Large intestine (tissue), 3 donors: ENCODE measurements at regions not wholly inside any gene's neighbourhood (a gene's known extent, or its start where the extent isn't known, plus 50 kb on each side); places are given as distances from the start of the nearest gene placed in this dataset.

Source experiments
- DNase-seq, 2 donors: peaks; one replicate each; pipeline versions ENCODE4 v3.0.0 to v3.0.0-alpha.2; 2013
- H3K27ac ChIP-seq: one replicate; pipeline ENCODE4 v1.5.1; 2013; ENCODE audit warnings: low read length
- H3K27me3 ChIP-seq: 2 replicates; pipeline ENCODE4 v1.6.1; 2013; ENCODE audit warnings: low read length; ENCODE audit not compliant: control insufficient read depth, insufficient read depth
- H3K36me3 ChIP-seq: 2 replicates; pipeline ENCODE4 v1.6.1; 2013; ENCODE audit warnings: low read length; ENCODE audit not compliant: control insufficient read depth, insufficient read depth
- H3K4me1 ChIP-seq: one replicate; pipeline ENCODE4 v1.6.1; 2013; ENCODE audit warnings: low read length; ENCODE audit not compliant: control insufficient read depth, insufficient read depth
- H3K4me3 ChIP-seq: one replicate; pipeline ENCODE4 v1.5.1; 2013; ENCODE audit warnings: low read length
- H3K9me3 ChIP-seq: one replicate; pipeline ENCODE4 v1.6.1; 2013; ENCODE audit warnings: mild to moderate bottlenecking, low read depth, low read length, moderate library complexity; ENCODE audit not compliant: control insufficient read depth
- WGBS: methylation state at CpG from one replicate; pipeline ENCODE4 v1.1.5; 2013; ENCODE audit warnings: low lambda C conversion rate; ENCODE audit not compliant: insufficient coverage; 5-methylcytosine and 5-hydroxymethylcytosine counted together

DNA sequence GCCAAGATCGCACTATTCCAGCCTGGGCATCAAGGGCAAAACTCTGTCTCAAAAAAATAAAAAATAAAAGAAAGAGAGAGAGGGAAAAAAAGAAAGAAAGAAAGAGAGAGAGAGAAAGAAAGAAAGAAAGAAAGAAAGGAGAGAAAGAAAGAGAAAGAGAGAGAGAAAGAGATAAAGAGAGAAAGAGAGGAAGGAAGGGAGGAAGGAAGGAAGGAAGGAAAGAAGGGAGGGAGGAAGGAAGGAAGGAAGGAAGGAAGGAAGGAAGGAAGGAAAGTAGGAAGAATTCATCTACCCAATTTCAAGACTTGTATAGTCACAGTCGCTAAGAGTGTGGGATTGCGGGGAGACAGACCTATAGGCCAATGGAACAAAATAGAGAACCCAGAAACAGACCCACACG lies 290.6 kb downstream of the NPHP4 start:
- DNase-seq, result no peak
- no peak overlapping the region for H3K4me3 ChIP-seq
- H3K36me3 ChIP-seq, result no peaks in the 10 kb centered on the region
- H3K4me1 ChIP-seq, result no peaks in the 10 kb centered on the region
- no peak overlapping the region for H3K27ac ChIP-seq
- 100% methylated on average over 2 of the region's 4 CpGs for WGBS
- no peaks in the 10 kb centered on the region for H3K27me3 ChIP-seq
- no peaks in the 10 kb centered on the region for H3K9me3 ChIP-seq

DNA sequence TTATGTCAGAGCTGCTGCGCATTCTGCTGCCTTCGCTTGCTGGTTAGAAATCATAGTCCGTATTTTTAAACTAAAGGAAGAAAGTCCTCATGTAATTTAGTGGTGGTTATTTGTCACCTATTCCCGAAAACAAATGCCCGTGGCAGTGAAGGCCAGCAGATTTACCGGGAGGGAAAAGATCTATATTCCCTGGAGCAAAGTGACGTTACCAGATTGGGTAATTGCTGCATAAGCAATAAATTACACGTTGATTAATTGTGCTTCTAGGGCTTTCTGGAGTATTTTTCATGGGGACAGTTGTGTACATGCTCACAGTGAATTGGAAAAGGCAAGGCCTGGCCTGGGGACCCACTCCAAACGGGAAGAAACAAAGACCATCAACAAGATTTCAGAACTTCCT lies 298.7 kb downstream of the NPHP4 start:
- no CpG with 5 or more reads among the region's 9 CpGs for WGBS

DNA sequence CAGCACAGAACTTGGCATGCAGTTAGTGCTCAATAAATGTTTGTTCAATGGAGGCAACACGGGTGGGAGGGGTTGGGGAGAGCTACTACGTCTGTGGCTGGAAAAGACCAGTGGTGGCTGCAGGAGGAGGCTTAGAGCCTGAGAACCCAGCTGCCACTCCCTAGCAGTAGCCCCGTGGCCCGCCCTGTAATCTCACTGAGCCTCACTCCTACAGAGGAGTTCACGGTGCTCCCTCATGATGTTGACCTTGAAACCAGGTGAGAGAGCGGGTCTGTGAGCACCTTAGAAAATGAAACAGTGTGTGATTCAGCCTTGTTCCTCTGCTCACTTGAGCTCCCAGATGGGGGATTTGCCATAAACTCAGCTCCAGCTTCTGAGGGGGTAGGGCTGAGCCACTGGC lies 299.6 kb downstream of the NPHP4 start:
- no peaks in the 10 kb centered on the region for H3K27me3 ChIP-seq
- no peaks in the 10 kb centered on the region for H3K9me3 ChIP-seq
- WGBS, result no CpG with 5 or more reads among the region's 6 CpGs
- no peak overlapping the region for H3K27ac ChIP-seq
- no peaks in the 10 kb centered on the region for H3K4me1 ChIP-seq
- H3K4me3 ChIP-seq, result no peak overlapping the region
- H3K36me3 ChIP-seq, result no peaks in the 10 kb centered on the region
- DNase-seq, result peak; percentile 31 to 71

More for the DNA sequence above, 298.7 kb downstream of the NPHP4 start:
- Histone ChIP-seq H3K27ac (no peak overlapping the region), H3K4me3 (no peak overlapping the region), H3K9me3 (no peaks in the 10 kb centered on the region), H3K27me3 (no peaks in the 10 kb centered on the region), H3K4me1 (no peaks in the 10 kb centered on the region), H3K36me3 (no peaks in the 10 kb centered on the region)
- DNase-seq, result no peak

DNA sequence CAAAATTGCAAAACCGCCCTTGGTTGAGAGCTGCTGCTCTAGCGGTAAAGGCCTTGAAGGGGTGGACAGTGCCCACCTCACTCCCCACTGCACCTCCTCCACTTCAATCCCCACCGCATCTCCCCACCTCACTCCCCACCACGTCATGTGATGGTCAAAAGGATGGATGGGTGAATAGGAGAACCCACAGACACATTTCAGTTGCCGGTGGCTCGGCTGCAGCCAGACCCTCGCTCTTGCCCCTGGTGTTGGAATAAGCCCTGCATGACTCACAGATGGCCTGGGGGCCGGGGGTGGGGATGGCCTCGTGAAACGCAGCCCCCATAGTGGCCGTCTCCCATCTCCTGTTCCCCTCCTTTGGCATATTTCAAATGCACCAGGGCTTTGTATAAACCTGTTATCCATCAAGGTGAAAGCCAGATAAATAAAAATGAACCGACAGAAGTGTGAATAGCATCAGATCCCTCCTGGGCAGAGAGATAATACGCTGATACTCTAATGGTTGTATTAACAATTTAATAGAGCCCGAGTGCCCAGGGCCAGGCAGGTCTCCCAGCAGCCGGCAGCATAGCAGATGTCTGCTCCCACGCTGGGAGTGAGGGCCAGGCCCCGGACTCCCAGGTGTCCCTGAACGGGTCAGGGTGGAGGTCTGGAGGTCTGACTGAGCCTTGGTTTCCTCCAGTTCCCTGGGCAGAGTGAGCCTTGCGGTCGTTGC lies 300.3 kb downstream of the NPHP4 start:
- no peaks in the 10 kb centered on the region for H3K36me3 ChIP-seq
- no peak overlapping the region for H3K4me3 ChIP-seq
- no peak for DNase-seq
- no peaks in the 10 kb centered on the region for H3K4me1 ChIP-seq
- no peak overlapping the region for H3K27ac ChIP-seq
- no CpG with 5 or more reads among the region's 20 CpGs for WGBS
- no peaks in the 10 kb centered on the region for H3K27me3 ChIP-seq
- H3K9me3 ChIP-seq, result no peaks in the 10 kb centered on the region

DNA sequence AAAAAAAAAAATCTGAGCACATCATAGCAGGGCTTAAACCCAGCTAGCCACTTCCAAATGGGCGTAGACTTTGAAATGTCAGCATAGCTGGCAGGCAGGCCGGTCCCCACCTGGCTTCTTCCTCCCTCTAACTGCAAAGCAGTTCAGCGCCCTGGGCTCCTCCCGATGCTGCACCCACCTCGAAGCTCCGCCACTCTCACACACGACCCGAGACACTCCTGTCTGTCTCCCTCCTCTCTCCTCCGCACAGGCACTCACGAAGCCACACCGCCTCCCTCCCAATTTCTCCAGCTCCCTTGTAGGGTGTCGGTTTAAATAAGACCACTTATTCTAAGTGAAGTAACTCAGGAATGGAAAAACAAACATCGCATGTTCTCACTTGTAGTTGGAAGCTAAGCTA lies 301.3 kb downstream of the NPHP4 start:
- DNase-seq, result peak in 1 of 2 donors; percentile 26
- no peak overlapping the region for H3K27ac ChIP-seq
- H3K36me3 ChIP-seq, result no peaks in the 10 kb centered on the region
- no peak overlapping the region for H3K4me3 ChIP-seq
- no peaks in the 10 kb centered on the region for H3K27me3 ChIP-seq
- H3K4me1 ChIP-seq, result no peaks in the 10 kb centered on the region
- no peaks in the 10 kb centered on the region for H3K9me3 ChIP-seq
- WGBS, result 100% methylated on average over 1 of the region's 13 CpGs

DNA sequence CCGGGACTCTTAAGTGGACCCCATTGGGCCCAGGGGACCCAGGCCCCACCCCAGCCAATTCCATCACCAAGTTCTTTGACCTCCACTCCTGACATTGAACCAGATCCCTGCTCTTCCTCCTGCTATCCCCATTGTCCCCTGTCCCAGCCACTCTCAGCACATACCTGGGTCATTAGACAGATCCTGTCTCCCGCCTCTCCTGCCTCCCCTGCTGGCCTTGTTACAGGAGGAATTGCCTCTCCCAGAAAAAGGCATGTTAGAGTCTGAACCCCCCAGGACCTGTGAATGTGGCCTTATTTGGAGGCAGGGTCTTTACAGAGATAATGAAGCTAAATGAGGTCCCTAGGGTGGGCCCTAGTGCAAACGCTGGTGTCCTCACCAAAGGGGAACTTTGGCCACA lies 301.9 kb downstream of the NPHP4 start:
- WGBS, result no CpG with 5 or more reads among the region's 3 CpGs
- H3K4me1 ChIP-seq, result no peaks in the 10 kb centered on the region
- no peak overlapping the region for H3K27ac ChIP-seq
- no peak for DNase-seq
- no peaks in the 10 kb centered on the region for H3K27me3 ChIP-seq
- H3K9me3 ChIP-seq, result no peaks in the 10 kb centered on the region
- H3K4me3 ChIP-seq, result no peak overlapping the region
- H3K36me3 ChIP-seq, result no peaks in the 10 kb centered on the region

DNA sequence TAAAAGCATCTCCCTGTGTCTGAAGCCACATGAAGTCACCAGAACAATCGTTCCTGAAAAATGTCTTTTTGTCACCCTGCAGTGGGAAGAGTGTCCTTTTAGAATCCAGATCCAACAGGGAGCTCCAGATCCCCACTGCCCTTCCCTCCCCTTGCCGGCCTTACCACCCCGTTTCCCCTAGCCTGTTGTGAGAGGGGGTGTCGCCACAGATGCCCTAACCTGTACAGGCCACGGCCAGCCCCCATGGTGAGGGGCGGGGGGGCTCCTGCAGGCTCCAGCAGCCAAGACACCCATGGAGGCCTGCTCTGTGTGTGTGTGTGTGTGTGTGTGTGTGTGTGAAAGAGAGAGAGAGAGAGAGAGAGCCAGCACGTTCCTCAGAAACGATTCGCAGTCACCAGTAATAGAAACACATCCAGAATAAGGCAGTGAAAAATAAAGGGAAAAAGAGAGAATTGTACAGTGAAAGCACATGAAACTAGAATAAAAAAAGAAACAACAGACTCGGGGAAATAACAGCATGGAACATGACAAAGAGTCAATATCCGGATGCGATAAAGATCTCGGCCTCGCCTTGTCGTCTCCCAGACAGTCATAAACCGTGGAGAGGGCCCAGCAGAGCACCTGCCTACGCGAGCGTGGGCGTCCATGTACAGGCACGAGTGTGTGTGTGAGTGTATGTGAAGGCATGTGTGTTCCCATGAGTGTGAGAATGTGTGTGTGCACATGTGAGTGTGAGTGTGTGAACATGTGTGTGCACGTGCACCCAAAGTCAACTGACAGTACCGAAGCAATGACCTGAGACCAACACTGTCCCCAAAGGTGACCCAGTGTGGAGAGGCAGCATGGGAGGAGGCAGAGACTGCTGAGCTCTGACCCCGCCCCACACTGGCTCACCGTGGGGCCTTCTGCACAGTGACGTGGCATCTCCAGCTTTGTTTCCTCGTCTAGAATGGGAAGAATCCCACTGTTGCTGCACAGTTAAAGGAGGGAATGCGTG lies 303.8 kb downstream of the NPHP4 start:
- no peaks in the 10 kb centered on the region for H3K36me3 ChIP-seq
- H3K9me3 ChIP-seq, result no peaks in the 10 kb centered on the region
- DNase-seq, result peak; percentile 50 to 77
- H3K4me3 ChIP-seq, result no peak overlapping the region
- 35% methylated on average over 4 of the region's 28 CpGs for WGBS
- H3K27ac ChIP-seq, result no peak overlapping the region
- no peaks in the 10 kb centered on the region for H3K27me3 ChIP-seq
- no peaks in the 10 kb centered on the region for H3K4me1 ChIP-seq

DNA sequence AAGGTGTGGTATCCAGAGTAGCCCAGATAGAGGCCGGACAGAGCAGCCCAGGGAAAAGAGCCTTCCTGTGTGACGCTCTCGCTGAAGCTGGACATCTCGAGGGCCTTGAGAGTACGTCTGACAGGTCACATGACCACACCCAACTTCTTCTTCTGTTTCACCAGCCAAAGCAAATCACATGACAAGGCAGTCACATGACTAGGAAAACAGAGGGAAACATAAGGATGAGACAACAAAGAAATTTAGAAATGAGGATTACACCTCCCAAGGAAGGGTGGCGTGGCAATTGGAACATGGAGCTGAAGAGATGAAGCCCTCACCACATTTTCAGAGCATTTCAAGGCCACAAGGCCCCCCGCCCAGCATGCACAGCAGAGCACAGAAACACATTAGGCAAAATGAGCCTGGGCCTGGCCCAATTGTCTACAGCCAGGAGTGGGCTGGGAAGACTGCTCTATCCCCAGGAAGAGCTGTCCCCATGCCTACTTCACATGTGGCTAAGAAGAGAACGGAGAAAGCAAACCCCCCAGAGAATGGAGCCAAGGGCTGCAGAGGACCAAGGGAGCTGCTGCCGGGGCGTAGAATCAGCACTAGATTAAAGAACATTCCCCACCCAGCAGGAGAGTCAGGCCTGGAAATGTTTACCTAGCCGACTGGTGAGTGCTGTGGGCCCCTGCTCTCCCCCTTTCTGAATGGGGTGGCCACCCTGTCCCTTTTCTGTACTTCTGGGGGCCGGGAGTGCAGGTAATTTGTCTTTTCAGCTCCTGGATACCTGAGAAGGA lies 305.1 kb downstream of the NPHP4 start:
- H3K9me3 ChIP-seq, result no peaks in the 10 kb centered on the region
- H3K36me3 ChIP-seq, result no peaks in the 10 kb centered on the region
- no peaks in the 10 kb centered on the region for H3K4me1 ChIP-seq
- H3K27me3 ChIP-seq, result no peaks in the 10 kb centered on the region
- no CpG with 5 or more reads among the region's 12 CpGs for WGBS
- DNase-seq, result peak in 1 of 2 donors; percentile 16
- no peak overlapping the region for H3K27ac ChIP-seq
- H3K4me3 ChIP-seq, result no peak overlapping the region

DNA sequence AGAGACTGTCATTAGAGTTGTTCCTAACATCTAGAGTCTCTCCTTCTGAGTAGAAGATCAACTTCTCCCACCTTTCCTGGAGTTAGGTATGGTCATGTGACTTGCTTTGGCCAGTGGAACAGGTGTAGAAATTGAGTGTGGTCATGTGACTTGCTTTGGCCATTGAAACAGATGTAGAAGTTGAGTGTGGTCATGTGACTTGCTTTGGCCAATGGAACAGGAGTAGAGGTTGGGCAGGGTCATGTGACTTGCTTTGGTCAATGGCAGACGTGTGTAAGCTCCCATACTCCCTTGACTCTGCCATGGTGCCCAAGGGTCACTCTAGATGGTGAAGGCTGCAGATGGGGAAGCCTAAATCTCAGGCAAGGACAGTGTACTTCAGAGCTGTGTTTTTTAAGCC lies 306.0 kb downstream of the NPHP4 start:
- Histone ChIP-seq H3K4me3 (no peak overlapping the region), H3K27ac (no peak overlapping the region), H3K9me3 (no peaks in the 10 kb centered on the region), H3K4me1 (no peaks in the 10 kb centered on the region), H3K36me3 (no peaks in the 10 kb centered on the region), H3K27me3 (no peaks in the 10 kb centered on the region)
- no peak for DNase-seq
- WGBS, result no CpG with 5 or more reads among the region's 1 CpG

DNA sequence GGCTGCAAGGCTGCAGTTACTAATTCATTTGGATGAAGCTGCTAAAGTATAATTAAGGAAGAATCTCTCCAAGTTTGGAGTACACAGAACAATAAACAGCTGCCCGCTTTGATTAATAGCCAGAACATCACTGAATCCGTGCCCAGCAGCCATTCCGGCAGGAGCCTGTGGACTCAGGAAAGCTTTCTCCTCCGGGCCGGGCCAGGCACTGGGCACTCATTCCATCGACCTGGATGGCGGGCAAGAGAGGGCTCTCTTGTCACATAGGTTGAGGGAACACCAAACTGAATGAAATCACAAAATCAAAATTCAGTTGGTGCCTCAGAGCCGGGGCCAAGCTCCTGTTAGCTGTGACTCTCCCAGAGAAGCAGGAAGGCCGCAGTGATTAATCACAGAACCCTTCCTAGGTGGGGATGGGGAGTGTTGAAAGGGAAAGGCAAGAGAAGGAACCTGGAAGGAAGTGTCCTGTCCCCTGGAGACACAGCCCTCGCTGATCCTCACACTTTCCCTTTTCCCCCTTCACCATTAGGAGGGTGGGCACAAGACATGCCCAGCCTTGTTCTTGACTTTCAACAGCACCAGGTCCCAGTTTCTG lies 306.7 kb downstream of the NPHP4 start:
- Histone ChIP-seq H3K4me1 (no peaks in the 10 kb centered on the region), H3K36me3 (no peaks in the 10 kb centered on the region), H3K27ac (no peak overlapping the region), H3K9me3 (no peaks in the 10 kb centered on the region), H3K27me3 (no peaks in the 10 kb centered on the region), H3K4me3 (no peak overlapping the region)
- DNase-seq, result no peak
- WGBS, result no CpG with 5 or more reads among the region's 10 CpGs
